Neural progenitor cell (in vitro differentiated cells): ENCODE measurements at regions not wholly inside any gene's neighbourhood (a gene's known extent, or its start where the extent isn't known, plus 50 kb on each side); places are given as distances from the start of the nearest gene placed in this dataset.

Experiments
- EZH2 ChIP-seq: fragments of 200-600 bp; sonication (generic); IDR thresholded peaks from 2 replicates; pipeline ENCODE4 v1.6.1; 2017; ENCODE audit warnings: antibody characterized with exemption, mild to moderate bottlenecking, moderate library complexity
- EZH2phosphoT487 ChIP-seq: fragments of 200-600 bp; sonication (generic); IDR thresholded peaks from 2 replicates; pipeline ENCODE4 v1.6.1; 2017; ENCODE audit warnings: antibody characterized with exemption
- TF ChIP-seq, protein P1 (sequence below): fragments of 200-600 bp; sonication (generic); IDR thresholded peaks from 2 replicates; pipeline ENCODE4 v1.5.1; 2017; ENCODE audit warnings: antibody characterized with exemption, mild to moderate bottlenecking

- TF ChIP-seq, protein P1, sequence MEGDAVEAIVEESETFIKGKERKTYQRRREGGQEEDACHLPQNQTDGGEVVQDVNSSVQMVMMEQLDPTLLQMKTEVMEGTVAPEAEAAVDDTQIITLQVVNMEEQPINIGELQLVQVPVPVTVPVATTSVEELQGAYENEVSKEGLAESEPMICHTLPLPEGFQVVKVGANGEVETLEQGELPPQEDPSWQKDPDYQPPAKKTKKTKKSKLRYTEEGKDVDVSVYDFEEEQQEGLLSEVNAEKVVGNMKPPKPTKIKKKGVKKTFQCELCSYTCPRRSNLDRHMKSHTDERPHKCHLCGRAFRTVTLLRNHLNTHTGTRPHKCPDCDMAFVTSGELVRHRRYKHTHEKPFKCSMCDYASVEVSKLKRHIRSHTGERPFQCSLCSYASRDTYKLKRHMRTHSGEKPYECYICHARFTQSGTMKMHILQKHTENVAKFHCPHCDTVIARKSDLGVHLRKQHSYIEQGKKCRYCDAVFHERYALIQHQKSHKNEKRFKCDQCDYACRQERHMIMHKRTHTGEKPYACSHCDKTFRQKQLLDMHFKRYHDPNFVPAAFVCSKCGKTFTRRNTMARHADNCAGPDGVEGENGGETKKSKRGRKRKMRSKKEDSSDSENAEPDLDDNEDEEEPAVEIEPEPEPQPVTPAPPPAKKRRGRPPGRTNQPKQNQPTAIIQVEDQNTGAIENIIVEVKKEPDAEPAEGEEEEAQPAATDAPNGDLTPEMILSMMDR = no peak
- TF ChIP-seq EZH2phosphoT487 (no peak), EZH2 (no peak)
Observed at GRCh38 chrX:112946227-112946626, 105.6 kb upstream of the AMOT start.
